Anterior cingulate cortex (tissue), 58 donors: ENCODE measurements at regions not wholly inside any gene's neighbourhood (a gene's known extent, or its start where the extent isn't known, plus 50 kb on each side); places are given as distances from the start of the nearest gene placed in this dataset.
A peak's percentile ranks its signal among the peaks of the same experiment; 100 is the strongest.

Experiments
- DNase-seq, 58 donors: peaks; one replicate each; lab custom pipeline; 2025; lab: John Stamatoyannopoulos, UW

DNA sequence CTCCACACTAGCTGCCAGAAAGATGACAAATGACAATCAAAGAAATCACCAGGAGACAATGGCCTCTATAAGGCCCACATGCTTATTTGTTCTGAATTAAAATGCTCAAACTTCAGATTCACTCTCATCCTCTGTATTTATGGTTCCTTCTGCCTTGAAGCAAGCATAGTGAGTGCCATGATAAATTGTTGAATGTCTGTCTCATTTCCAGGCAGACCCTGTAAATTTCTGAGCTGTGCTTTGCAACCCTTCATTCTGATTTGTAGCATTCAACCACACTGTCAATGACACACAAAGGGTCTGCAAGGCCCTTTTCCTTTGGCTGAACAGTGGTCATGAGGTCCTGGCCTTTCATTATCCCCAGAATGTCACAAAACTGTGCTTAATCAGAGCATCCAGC, 506.6 kb upstream of the GHITM start:
- no peak for DNase-seq

DNA sequence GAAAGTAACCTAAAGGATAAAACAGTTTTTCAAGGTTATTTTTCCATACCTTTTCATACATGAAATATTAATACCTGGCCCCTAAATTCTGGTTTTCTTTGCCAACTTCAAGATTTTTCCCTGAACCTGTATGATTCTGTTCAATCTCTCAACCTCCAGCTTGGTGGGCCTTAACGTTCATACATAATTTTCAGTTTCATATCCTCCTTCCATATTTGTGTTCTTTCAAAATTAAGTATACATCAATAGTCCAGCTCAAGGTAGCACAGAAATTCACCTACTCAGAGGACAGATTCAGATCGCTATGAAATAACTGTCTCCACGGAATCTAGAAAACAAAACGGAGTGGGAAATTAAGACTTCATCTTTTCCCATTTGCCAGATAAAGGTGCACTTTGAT, 505.8 kb upstream of the GHITM start:
- no peak for DNase-seq

DNA sequence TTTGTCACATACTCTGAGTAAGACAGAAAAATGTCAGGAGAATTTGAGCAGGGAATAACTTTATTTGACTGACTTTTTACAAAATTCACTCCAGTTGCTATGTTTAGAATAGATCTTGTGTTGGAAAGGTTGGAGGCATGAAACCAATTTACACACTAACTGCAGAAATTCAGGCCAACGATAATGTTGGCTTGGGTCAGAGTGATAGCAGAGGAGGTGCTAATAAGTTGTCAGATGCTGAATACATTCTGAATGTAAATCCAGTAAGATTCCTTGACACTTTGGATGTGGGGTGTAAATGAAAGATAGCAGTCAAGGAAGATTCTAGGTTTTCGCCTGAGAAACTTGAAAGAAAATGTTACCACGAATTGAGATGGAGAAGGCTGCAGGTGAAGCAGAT, 502.5 kb upstream of the GHITM start:
- no peak for DNase-seq

DNA sequence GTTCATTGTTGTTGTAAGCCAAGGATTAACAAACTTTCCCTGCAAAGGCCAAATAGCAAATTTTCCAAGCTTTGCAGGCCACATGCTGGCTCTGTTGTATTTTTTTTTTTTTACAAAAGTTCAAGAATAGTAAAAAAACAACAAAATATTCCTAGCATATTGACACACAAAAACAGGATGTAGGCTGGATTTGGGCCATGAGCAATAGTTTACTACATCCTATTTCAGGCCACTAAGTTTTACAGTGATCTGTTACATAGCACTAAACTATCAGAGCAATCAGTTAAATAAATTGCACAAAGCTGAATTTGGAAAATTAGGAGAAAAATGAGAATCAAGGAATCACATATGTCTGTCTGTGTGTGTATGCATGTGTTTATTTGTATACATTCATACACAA, 491.8 kb upstream of the GHITM start:
- no peak for DNase-seq

DNA sequence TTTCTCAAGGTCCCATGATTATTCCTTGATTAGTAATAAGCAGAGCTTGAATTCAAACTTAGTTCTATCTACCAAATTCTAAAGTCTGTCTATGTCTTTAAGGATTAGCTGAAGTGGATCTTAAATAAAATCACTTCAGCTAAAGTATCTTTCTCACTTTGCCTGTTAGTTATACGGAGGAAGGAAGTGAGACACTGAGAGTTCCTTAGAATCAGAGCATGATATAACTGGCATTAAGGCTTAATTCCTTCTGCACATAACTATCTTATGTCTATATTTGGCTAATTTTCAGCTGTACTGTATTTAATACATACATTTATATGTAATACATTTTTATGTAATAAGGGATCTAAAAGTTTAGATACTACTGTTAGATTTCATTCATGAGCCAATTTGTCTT, 491.1 kb upstream of the GHITM start:
- no peak for DNase-seq

DNA sequence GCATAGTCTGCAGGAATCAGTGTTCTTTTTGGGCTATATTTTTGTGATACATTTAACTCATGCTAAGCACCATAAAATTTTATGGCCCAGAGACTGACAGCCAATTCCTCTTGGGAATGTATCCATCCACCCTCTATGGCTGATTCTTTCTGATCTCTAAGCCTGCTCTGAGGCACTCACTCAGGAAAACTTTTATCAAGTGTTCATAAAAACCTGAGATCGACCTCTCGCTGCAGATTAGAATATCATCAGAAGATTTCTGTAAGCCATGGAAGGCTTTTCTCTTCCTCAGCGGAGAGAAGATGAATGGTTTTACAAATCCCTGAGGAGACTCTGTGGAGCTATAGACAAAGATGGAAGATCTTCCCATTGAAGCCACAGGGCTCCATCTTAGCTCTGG, 489.8 kb upstream of the GHITM start:
- no peak for DNase-seq

DNA sequence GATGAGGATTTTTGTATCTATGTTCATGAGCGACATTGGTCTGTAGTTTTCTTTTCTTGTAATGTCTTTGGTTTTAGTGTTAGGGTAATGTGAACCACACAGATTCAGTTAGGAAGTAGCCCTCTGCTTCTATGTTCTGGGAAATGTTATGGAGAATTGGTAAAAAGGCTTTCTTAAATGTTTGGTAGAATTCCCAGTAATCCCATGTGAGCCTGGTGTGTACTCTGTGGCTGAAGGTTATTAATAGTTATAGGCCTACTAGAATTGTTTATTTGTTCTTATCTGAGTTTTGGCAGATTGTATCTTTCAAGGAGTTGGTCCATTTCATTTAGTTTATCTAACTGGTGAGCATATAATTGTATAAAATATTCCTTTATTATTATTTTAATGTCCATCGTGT, 484.6 kb upstream of the GHITM start:
- DNase-seq = no peak

DNA sequence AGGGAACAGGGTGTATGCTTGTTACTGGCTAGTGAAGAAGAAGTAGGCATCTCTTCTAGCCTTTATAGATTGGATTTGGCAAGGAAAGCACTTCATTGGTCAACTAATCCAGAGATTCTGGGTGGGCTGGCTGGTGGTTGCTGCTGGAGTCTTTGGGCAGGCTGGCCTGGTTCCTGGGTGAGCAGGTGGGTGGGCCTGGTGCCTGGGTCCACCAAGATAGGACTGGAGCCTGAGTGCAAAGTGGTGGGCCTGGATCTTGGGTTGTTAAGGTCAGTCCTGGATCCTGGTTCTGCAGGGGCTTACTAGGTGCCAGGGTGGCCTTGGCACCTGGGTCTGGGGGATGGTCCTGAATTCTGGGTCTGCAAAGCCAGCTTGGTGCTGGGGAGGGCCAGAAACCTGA, 482.4 kb upstream of the GHITM start:
- DNase-seq = no peak

DNA sequence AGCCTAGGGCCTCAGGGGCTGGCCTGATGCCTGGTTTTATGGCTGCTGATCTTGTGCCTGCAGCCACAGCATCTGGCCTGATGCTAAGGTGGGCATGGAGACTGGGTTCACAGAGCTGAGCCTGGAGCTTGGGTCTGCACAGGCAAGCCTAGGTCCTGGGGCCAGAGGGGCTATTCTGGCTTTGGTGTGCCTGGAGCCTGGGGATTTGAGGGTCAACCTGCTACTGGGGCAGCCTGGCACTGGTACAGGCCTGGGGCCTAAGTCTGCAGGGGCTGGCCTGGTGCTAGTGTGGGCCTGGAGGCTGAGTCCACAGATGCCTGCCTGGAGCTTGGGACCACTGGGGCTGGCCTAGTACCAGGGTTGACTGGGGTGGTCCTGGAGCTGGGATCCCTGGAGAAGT, 481.8 kb upstream of the GHITM start:
- DNase-seq = no peak

DNA sequence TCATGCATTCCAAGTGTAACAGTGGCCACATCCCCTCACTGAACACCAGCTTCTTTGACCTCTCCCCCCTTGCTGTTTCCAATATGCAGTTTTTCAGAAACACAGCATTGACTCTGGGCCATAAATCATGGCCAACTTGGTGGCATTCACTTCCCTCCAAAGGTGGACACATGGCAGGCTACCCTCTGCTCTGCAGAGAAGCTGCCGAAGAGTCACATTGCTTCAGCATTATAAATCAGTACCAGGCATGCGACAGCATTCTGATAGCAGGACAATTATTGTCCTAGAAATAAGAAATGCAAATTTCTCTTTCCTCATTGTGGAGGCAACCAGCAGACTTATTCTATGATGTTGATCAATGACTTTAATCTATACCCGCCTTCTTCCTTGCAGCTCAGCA, 475.4 kb upstream of the GHITM start:
- DNase-seq = no peak

DNA sequence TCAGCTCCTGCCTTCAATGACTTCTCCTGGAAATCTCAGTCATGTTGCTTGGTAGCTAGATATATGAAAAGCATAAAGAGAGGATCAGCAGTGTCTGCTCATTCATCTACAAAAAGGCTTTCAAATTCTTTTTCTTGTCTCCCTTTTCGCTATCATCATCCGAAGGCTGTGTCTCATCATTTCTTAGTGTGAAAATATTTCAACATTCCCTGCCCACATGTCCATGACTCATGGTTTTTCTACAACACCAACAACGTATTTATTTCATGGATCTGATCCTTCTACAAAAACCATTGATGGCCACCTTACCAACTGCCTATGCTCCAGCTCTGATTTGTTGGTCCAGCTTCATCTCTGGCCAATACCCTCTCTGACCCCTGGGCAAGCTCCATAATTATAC, 472.5 kb upstream of the GHITM start:
- DNase-seq = peak in 2 of 58 donors; percentile 6 to 45

DNA sequence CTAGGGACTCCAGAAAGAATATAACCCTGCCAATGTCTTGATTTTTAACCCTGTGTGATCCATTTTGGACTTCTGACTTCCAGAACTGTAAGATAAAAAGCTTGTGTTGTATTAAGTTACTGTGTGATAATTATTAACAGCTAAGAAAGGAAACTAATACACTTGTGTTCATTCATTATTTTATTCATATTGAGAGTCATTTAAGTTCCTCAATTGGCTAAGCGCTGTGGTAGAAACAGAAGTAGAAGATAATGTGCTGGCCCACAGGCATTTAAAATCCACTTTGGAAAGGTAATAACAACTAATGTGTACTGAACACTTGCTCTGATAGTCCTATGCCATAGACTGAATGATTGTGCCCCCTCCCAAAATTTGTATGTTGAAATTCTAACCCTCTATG, 471.7 kb upstream of the GHITM start:
- DNase-seq = no peak

DNA sequence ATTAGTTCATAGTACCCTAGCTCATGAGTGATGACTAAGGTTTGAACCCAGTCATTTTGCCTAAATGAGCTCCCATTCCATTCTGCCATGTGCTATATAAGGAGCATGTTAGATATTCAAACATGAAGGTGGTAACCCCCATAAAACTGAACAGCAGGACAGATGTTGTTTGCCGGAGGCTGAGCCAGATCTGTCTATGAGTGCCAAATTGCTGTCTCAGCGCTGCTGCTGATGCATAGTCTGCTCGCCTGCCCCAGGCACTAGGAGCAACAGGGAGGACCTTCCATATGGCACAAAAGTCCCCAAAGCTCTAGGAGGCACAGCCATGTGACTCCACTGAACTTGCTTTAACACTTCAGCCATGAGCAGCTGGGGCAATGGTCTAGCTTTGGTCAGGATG, 466.0 kb upstream of the GHITM start:
- DNase-seq = no peak

DNA sequence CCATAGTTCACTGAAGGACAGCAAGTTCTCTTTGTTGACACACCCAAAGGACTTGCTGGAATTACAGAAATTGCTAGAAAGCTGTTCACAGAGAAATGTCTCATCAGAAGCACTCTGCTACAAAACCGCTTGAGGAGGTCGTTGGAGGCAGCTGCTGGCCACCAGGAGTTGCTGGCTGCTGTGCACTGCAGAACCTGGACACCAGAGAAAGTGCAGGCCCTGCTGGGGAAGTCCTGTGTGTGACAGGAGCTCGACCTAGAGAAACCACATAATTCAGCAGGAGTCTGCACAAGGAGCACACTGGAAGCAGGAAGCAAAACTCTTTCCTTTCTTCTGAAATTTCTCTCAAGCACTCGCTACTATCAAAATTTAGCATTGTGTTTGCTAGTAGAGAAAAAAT, 461.5 kb upstream of the GHITM start:
- DNase-seq = no peak

DNA sequence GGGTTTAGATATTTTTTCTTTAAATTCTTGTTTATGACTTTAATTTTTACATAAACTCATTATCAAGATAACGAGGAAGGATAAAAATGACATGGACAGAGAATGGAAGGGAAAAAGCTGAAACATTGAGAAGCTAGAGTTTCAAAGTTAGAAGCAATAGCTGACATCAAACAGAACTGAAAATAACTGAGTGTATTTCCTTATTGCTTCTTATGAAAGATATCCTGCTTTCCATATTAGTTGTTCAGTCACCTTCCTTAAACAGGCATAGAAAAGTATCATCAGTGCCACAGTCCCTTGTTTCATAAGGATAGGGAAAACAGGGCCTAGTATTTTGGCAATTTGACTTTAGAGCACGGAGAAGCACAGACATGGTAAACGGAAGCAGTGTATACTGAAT, 460.5 kb upstream of the GHITM start:
- DNase-seq = no peak

DNA sequence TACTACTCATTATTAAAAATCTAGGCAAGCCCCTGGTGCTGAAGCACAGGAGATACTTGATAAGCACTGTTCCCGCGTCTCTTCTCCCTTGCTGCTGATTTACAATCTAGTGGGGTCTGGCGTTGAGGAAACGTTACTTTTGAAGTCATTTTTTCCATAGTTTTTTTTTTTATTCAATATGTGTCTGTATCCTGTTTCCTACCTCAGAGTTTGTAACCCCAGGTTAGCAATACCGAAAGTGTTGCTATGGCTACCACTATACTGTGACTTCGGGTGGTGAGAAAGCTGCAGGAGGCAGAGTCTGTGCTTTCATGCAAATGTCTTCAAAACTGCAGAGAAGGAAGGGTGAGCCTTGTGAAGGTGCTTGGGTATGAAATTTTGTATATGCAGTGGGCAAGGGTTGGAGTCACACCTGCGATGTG, 458.8 kb upstream of the GHITM start:
- peak in 3 of 58 donors; percentile 5 to 8 (median 8) for DNase-seq

DNA sequence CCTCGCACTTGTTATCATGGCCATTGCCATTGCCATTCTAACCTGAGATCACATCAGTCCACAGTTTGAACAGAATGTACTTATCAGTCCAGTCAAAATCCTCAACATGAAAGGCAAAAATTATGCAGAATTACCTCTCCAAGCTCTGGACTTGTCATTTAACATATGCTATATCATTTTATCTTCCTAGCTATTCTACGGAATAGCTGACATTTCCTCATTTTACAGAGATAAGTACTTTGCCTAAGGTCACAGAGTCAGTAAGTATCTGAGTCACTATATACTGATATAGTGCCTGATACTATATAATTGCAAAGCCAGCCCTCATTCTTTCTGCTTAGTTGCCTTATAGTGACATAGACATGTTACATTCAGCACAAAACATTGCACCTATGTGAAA, 456.9 kb upstream of the GHITM start:
- no peak for DNase-seq

DNA sequence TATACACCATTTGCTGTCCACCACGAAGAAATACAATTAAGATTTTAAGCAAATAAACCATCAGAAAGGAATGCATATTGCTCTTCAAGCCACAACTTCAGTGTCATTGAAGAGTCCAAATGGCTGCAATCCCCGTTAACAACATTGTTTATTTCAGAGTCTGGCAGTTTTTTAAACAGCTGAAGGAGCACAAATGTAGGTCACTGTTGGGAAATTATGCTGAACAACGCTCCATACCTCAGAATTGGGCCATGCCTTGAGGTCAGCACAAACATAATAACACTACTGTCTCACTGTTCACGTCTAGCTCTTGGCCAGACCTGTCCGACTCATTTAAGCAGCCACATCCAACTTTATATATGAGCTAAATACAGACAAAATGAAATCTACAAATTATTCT, 453.9 kb upstream of the GHITM start:
- no peak for DNase-seq

DNA sequence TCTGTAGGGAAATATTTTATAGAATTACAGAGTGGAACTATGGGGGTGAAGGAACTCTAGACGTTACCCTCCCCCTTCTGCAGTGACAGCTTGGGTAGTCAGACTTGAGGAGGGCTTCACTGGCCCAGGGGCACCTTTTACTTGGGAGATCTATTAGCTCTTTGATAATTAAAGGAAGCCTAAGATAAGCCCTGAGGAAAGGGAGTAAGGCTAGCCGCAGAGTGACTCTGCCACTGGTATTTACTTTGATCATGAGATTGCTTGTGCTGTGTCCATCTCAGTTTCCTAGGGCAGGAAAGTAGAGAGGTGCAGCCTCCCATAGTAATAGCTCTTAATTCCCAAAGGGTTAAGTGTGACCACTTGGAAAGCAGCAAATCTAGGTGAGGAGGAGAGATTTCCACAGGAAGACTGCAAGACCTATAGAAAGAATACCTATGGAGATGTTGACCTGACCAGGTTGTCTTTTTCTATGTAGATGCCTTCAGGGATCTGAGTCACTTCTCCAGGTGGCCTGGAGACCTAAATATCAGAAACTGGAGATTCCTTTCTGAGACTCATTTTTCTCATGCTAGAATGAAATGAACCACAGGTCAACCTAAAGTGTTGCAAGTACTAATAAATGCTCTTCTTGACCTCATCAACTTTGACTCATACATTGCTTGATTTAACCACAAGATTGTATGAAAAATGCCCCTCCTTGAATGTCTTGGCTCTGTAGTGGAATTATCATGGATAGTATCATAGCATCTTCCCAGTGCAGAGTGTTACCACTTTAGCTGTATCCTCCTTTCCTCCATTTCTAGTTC, 447.3 kb upstream of the GHITM start:
- DNase-seq = no peak

DNA sequence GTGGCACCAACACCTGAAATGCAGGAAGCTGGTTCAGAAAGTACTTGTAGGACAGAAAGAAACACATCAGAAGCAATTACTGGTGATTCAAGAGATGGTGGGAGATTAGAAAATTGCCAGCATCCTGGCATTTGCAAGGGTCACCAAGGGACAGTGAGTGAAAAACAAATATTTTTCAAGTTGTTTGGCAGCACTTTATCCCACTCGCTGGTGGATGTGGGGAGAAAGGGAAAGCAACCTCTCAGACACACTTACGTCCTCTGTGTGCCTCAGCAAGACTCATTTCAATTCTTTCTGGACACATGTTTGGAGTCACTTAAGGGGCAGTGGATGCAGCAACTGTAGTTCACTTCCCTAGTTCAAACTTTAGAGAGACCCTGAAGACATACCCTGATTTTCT, 440.4 kb upstream of the GHITM start:
- no peak for DNase-seq

DNA sequence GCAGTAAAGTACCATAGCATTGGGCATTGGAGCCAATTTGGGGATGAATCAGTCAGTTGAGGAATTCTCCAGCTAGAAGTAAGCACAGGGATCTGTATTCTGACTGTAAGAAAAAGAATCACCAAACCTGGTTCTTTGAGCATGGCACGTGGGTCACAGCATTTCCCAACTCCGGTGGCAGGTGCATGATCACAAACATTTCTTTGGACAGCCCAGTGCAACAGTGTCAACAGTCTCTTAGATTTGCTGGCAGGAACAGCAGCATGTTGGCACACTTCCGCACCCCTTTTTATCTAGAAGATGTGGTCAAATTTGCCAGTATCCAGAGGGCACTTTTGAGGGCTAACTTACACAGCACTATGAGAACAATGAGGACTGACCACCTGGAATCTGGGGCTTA, 437.5 kb upstream of the GHITM start:
- no peak for DNase-seq

DNA sequence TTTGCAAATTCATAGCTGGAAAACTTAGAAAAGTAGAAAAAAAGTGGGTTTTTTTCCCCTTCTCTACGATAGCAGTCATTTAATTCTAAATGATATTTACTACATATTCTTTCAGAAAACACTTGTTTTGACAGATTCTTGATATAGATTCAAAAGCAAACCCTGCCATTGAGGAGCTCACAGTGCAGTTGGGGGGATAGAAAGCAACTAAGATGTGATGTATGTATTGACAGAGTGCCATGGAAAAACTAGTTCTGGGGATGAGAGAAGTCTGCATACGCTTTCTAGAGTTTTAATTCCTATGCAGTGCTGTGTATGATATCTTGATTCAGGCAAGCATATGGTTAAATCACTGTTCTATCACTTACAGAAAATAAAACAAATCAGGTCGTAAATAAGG, 436.6 kb upstream of the GHITM start:
- no peak for DNase-seq

DNA sequence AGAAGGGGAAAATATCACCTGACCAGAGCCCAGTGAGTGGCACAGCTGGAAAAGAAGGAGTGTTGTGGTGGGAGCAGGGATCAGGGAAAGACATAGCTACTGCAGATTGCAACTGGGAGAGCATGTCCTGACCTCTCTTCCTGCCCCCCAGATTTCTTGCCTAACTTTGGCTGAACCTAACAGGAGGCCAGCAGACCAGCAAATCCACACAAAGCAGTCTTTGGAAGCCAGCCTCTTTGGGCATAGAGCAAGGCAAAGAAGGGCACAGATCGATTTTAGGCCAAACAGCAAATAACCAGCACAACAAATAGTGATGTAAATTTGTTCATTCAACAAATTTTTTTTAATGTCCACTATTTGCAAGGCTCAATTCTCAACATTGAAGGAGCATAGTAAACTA, 433.2 kb upstream of the GHITM start:
- no peak for DNase-seq
